Esophagus squamous epithelium (tissue), 4 donors: ENCODE measurements at regions not wholly inside any gene's neighbourhood (a gene's known extent, or its start where the extent isn't known, plus 50 kb on each side); places are given as distances from the start of the nearest gene placed in this dataset.

ENCODE experiments used
- CTCF ChIP-seq, 6 experiments: fragments of 450-650 bp in 4 of 6; fragments of 200-600 bp in 2 of 6; sonication (generic) in 2 of 6; IDR thresholded peaks; one replicate each; pipeline ENCODE4 v1.5.1; 2016 to 2019; ENCODE audit warnings: antibody characterized with exemption in 6 of 6, mild to moderate bottlenecking in 4 of 6, moderate library complexity in 4 of 6
- POLR2A ChIP-seq, 4 donors: fragments of 450-650 bp; IDR thresholded peaks; one replicate each; pipeline ENCODE4 v1.6.1; 2017; ENCODE audit warnings: antibody characterized with exemption in 4 of 4, mild to moderate bottlenecking in 4 of 4, moderate library complexity in 3 of 4

GRCh38 chr20:39651645-39652325 lies 689.6 kb downstream of the DHX35 start:
- TF ChIP-seq CTCF (IDR thresholded peaks at IDR 0.05) (no peak), POLR2A (IDR thresholded peaks at IDR 0.05) (no peak)
